Activated T-helper 1 cell treated with anti-CD3 and anti-CD28 coated beads, Interleukin-12 subunit alpha, Interleukin-12 subunit beta, Interleukin-2, Interleukin-4 antibody, amounts not matched to agents 30 ng/mL and 10 ng/mL and 1 ng/mL, durations not matched to agents 14 hours and 24 hours and 36 hours (primary cell): ENCODE measurements at regions not wholly inside any gene's neighbourhood (a gene's known extent, or its start where the extent isn't known, plus 50 kb on each side); places are given as distances from the start of the nearest gene placed in this dataset.
"Not testable (repeated sequence)": the region's sequence is repeated elsewhere in the genome, so short reads cannot be mapped to it uniquely, and the experiment has no call there.

Experiments
- DNase-seq: peaks from one replicate; pipeline ENCODE4 v3.0.0; 2021; ENCODE audit warnings: low spot score
- H3K27ac Mint-ChIP-seq: one replicate; pipeline ENCODE4 v1.8.0; 2021; ENCODE audit warnings: mild to moderate bottlenecking, mixed read lengths
- H3K27me3 Mint-ChIP-seq: one replicate; pipeline ENCODE4 v1.8.0; 2022; ENCODE audit warnings: mild to moderate bottlenecking, moderate library complexity, mixed read lengths; ENCODE audit not compliant: insufficient read depth
- H3K36me3 Mint-ChIP-seq: one replicate; pipeline ENCODE4 v1.8.0; 2021; ENCODE audit warnings: low read depth, mixed read lengths
- H3K4me1 Mint-ChIP-seq: one replicate; pipeline ENCODE4 v1.8.0; 2021; ENCODE audit warnings: low read depth, mixed read lengths
- H3K4me3 Mint-ChIP-seq: one replicate; pipeline ENCODE4 v1.8.0; 2021; ENCODE audit warnings: mild to moderate bottlenecking, moderate library complexity, mixed read lengths
- H3K9me3 Mint-ChIP-seq: one replicate; pipeline ENCODE4 v1.8.0; 2021; ENCODE audit warnings: mixed read lengths
- intact Hi-C: fragments of 100-400 bp; cut with micrococcal nuclease; formaldehyde crosslinking; loops from one replicate; pipeline ENCODE4 v1.15.1; 2024

DNA sequence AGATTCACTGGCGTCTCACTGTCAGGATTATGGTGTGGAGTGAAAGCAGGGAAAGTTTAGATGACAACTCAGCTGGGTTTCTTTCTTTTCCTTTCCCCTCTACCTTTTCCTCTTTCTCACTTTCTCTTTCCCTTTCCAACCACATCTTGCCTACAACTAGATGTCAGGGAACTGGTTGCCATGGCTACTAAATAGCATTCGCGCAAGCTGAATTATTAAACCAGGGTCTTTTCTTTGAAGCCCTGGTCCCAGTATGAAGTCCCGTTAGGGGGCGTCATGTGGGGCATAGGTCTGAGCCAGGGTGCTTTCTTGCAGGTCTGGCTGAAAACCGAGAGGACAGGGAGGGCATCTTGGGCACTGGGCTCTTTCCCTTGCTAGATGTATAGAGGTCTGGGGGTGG, 168.4 kb upstream of the CACNA1E start:
- intact Hi-C loops: loop anchor here (10.0 kb wide), 1 partner anchor 110 kb away; no protein-coding TSS in a partner anchor
- H3K27ac Mint-ChIP-seq: no peak overlapping the region
- H3K4me3 Mint-ChIP-seq: no peak overlapping the region
- peaks cover 7% of the 10 kb centered on the region for H3K4me1 Mint-ChIP-seq
- peaks cover 60% of the 10 kb centered on the region for H3K27me3 Mint-ChIP-seq
- no peaks in the 10 kb centered on the region for H3K9me3 Mint-ChIP-seq
- DNase-seq: no peak
- peaks cover 2% of the 10 kb centered on the region for H3K36me3 Mint-ChIP-seq

DNA sequence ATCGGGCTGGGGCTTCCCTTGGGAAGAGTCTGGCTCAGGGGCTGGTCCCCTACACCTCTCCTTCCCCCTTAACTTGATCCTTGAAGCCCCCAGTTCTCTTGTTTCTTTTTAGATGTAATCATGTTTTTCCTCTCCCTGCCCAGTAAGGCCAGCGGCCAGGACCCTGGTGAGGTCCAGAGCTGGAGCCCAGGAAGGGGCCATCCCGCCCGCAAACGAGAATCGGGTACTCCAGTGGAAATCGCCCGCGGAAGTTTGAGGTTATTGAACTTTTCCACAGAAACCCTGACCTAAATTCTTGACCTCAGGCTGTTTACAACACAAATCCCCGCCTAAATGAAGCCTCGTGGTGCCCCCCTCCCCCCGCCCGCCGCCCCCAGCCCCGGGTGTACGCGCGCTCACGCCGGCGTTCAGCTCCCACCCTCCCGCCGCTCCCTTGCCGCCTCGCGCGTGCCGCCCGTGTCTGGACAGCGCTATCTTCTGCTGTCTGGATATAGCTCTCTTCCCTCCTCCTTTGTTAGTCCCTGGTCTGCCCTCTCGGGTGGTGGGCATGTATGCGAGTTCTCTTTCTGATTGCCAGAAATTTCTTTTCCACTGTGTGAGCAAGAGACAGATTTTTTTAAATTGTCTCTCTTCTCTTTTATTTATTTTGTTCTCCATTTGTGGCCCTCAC, 165.9 kb upstream of the CACNA1E start:
- no peak overlapping the region for H3K27ac Mint-ChIP-seq
- intact Hi-C loops: loop anchor here (10.0 kb wide), 1 partner anchor 107 kb away; no protein-coding TSS in a partner anchor
- DNase-seq: no peak
- peaks cover 7% of the 10 kb centered on the region for H3K4me1 Mint-ChIP-seq
- peaks cover 2% of the 10 kb centered on the region for H3K36me3 Mint-ChIP-seq
- no peak overlapping the region for H3K4me3 Mint-ChIP-seq
- peaks cover 68% of the 10 kb centered on the region for H3K27me3 Mint-ChIP-seq
- H3K9me3 Mint-ChIP-seq: no peaks in the 10 kb centered on the region

- DNase-seq: no peak
- intact Hi-C loops: loop anchor here (10.0 kb wide), 1 partner anchor 107 kb away; no protein-coding TSS in a partner anchor
- Mint-ChIP-seq H3K4me3 (peak overlapping the region; percentile 15), H3K9me3 (no peaks in the 10 kb centered on the region), H3K4me1 (peaks cover 7% of the 10 kb centered on the region), H3K27ac (no peak overlapping the region), H3K36me3 (peaks cover 2% of the 10 kb centered on the region), H3K27me3 (peaks cover 66% of the 10 kb centered on the region)
These were observed 165.1 kb upstream of the CACNA1E start for GRCh38 chr1:181318022-181318857.

DNA sequence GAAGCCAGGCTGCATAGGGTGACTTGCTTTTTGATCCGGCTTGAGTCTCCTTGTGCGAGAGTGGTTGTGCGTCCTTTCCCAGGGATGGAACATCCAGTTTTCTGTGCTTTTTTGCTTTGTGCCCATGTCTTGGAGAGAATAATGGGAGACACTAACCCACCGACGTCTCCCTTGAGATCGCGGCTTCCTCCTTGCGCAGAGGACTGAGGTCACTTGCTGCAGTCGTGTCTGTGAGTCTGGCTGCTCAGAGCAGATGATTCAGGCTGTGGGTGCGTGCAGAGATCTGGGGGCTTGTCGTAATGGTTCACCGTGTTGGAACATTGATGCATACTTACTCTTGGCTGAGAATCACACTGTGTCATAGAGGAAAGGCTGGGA, 164.5 kb upstream of the CACNA1E start:
- Mint-ChIP-seq H3K4me1 (peaks cover 7% of the 10 kb centered on the region), H3K27ac (no peak overlapping the region), H3K9me3 (no peaks in the 10 kb centered on the region), H3K27me3 (peaks cover 64% of the 10 kb centered on the region), H3K4me3 (peak overlapping the region; percentile 15), H3K36me3 (peaks cover 2% of the 10 kb centered on the region)
- intact Hi-C loops: loop anchor here (10.0 kb wide), 1 partner anchor 106 kb away; no protein-coding TSS in a partner anchor
- DNase-seq: no peak

DNA sequence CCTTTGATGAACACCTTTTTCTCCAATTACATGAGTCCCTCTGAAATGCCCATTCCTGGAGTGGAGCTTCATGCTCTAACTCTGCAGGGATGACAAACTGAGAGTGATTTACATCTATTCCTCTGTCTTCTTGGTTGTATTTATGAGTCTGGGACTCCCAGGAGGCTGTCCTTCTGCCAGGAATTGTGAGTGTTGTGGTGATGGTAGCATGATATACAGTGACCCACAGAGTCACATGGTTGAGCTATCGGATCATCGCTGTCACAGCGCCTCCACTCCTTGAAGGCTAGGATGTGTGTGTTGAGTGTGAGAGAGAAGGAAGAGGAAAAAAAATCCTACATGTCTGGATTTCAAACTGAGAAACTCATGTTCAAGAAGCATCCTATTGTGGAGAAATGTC, 163.4 kb upstream of the CACNA1E start:
- no peaks in the 10 kb centered on the region for H3K9me3 Mint-ChIP-seq
- H3K27me3 Mint-ChIP-seq: peaks cover 54% of the 10 kb centered on the region
- no peak for DNase-seq
- H3K4me1 Mint-ChIP-seq: peaks cover 9% of the 10 kb centered on the region
- H3K27ac Mint-ChIP-seq: no peak overlapping the region
- no peak overlapping the region for H3K4me3 Mint-ChIP-seq
- peaks cover 2% of the 10 kb centered on the region for H3K36me3 Mint-ChIP-seq
- intact Hi-C loops: loop anchor here (10.0 kb wide), 1 partner anchor 105 kb away; no protein-coding TSS in a partner anchor

DNA sequence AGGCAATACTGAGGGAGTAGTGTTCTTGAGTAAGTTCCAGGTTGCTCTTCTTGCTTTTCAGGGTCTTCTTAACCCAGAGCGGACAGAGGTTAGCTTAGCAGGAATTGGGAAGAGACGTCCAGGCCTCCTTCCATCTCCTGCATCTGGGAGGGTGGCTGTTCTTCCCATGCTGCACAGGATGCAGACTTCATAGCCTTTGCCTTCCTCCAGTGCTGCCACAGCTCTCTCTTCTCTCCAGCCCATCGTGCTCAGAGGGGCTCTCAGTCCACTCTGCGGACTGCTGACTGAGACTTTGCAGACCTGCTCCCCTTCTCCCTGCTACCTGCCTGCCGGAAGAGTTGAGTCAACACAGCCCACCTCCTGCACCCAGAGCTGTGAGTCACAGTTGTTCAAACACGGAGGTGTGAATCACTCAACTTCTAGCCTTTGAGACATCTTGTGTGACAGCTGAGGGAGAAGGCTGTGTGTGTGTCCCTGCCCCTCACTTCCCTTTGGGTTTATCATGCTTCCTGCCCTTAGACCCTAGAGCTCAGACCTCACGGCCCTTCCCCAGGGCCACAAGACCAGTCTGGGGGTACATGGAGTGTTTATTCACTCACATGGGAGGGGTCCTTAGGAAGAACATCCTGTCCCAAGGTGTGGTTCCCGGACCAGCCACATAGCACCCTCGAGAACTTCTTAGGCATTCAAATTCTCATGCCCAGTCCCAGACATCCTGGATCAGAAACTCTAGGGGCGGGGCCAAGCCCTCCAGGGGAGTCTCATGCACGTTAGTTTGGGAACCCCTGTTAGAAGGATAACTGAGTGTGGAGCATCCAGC, 158.3 kb upstream of the CACNA1E start:
- H3K4me3 Mint-ChIP-seq: no peak overlapping the region
- H3K36me3 Mint-ChIP-seq: no peaks in the 10 kb centered on the region
- no peak for DNase-seq
- no peak overlapping the region for H3K27ac Mint-ChIP-seq
- intact Hi-C loops: no loop called here
- H3K27me3 Mint-ChIP-seq: peaks cover 14% of the 10 kb centered on the region
- H3K9me3 Mint-ChIP-seq: no peaks in the 10 kb centered on the region
- peaks cover 5% of the 10 kb centered on the region for H3K4me1 Mint-ChIP-seq

GRCh38 chr1:181325765-181326164, 157.6 kb upstream of the CACNA1E start:
- intact Hi-C loops, DNase-seq: not testable (repeated sequence)

GRCh38 chr1:181326348-181326747, 157.0 kb upstream of the CACNA1E start:
- no peak overlapping the region for H3K4me3 Mint-ChIP-seq
- H3K36me3 Mint-ChIP-seq: no peaks in the 10 kb centered on the region
- H3K27me3 Mint-ChIP-seq: peaks cover 5% of the 10 kb centered on the region
- peaks cover 5% of the 10 kb centered on the region for H3K4me1 Mint-ChIP-seq
- no peak for DNase-seq
- intact Hi-C loops: no loop called here
- no peaks in the 10 kb centered on the region for H3K9me3 Mint-ChIP-seq
- H3K27ac Mint-ChIP-seq: no peak overlapping the region

More at GRCh38 chr1:181325765-181326164, 157.6 kb upstream of the CACNA1E start:
- H3K27ac Mint-ChIP-seq, H3K4me1 Mint-ChIP-seq, H3K27me3 Mint-ChIP-seq, H3K9me3 Mint-ChIP-seq, H3K36me3 Mint-ChIP-seq, H3K4me3 Mint-ChIP-seq: not testable (repeated sequence)

DNA sequence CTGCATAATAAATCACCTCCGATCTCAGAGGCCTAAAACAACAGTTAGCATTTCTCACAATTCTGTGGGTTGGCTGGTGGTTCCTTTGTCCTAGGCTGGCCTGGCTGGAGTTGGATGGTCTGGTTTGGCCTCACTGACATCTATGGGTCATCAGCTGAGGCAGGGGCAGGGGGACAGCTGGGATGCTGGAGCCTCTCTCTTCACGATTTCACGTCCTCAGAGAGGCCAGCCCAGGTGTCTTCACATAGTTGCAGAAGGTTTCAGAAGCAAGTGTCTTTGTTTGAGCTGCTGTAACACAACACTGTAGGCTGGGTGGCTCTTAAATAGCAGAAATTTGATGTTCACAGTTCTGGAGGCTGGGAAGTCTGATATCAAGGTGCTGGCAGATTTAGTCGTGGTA, 155.5 kb upstream of the CACNA1E start:
- no peak for DNase-seq
- H3K27me3 Mint-ChIP-seq: peaks cover 5% of the 10 kb centered on the region
- no peaks in the 10 kb centered on the region for H3K9me3 Mint-ChIP-seq
- intact Hi-C loops: no loop called here
- H3K36me3 Mint-ChIP-seq: no peaks in the 10 kb centered on the region
- H3K4me1 Mint-ChIP-seq: peaks cover 5% of the 10 kb centered on the region
- no peak overlapping the region for H3K4me3 Mint-ChIP-seq
- H3K27ac Mint-ChIP-seq: no peak overlapping the region

- intact Hi-C loops: no loop called here
- no peaks in the 10 kb centered on the region for H3K4me1 Mint-ChIP-seq
- no peaks in the 10 kb centered on the region for H3K9me3 Mint-ChIP-seq
- no peak overlapping the region for H3K4me3 Mint-ChIP-seq
- H3K36me3 Mint-ChIP-seq: no peaks in the 10 kb centered on the region
- no peak for DNase-seq
- H3K27me3 Mint-ChIP-seq: no peaks in the 10 kb centered on the region
- H3K27ac Mint-ChIP-seq: no peak overlapping the region
These were observed 148.6 kb upstream of the CACNA1E start for GRCh38 chr1:181334724-181335123.

DNA sequence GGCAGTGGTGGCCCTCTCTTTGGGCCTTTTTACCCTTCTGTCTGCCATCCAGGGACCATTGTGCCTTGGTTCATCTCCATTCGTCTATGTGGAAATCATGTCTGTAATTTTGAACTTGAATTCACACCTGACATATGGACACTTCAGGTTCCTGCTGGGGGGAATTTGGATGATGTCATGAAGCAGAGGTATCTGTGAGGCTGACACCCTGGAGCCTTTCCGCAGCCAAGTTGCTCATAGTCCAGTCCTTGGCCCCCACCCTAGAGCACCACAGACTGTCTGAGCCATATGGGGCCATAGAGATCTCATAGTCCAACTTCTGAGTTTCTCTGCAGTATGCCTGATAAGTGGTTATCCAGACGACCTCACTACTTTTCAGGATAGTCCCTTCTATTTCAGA, 147.7 kb upstream of the CACNA1E start:
- no peak for DNase-seq

GRCh38 chr1:181341026-181341632, 142.2 kb upstream of the CACNA1E start:
- Mint-ChIP-seq H3K36me3 (no peaks in the 10 kb centered on the region), H3K27me3 (peaks cover 2% of the 10 kb centered on the region), H3K9me3 (no peaks in the 10 kb centered on the region), H3K4me1 (no peaks in the 10 kb centered on the region), H3K27ac (no peak overlapping the region), H3K4me3 (no peak overlapping the region)
- intact Hi-C loops: no loop called here
- no peak for DNase-seq

More for the DNA sequence above, 147.7 kb upstream of the CACNA1E start:
- no peaks in the 10 kb centered on the region for H3K9me3 Mint-ChIP-seq
- H3K27me3 Mint-ChIP-seq: no peaks in the 10 kb centered on the region
- no peaks in the 10 kb centered on the region for H3K36me3 Mint-ChIP-seq
- H3K4me3 Mint-ChIP-seq: no peak overlapping the region
- no peaks in the 10 kb centered on the region for H3K4me1 Mint-ChIP-seq
- no peak overlapping the region for H3K27ac Mint-ChIP-seq
- intact Hi-C loops: no loop called here
